Tibial nerve (tissue), 4 donors: ENCODE measurements at regions not wholly inside any gene's neighbourhood (a gene's known extent, or its start where the extent isn't known, plus 50 kb on each side); places are given as distances from the start of the nearest gene placed in this dataset.

Experiments
- DNase-seq, 2 donors: peaks; one replicate each; pipeline ENCODE4 v3.0.0-alpha.2; 2019; ENCODE audit warnings: low spot score in 2 of 2
- H3K27ac ChIP-seq, 4 donors: fragments of 200-600 bp; sonication (generic) in 3 of 4; one replicate each; pipeline ENCODE4 v1.5.1; 2017 to 2019; ENCODE audit warnings: mild to moderate bottlenecking in 1 of 4
- H3K27me3 ChIP-seq, 2 donors: fragments of 200-600 bp; sonication (generic) in 1 of 2; one replicate each; pipeline versions ENCODE4 v1.5.1 to v1.6.0; 2017 to 2019
- H3K36me3 ChIP-seq, 3 donors: fragments of 200-600 bp; sonication (generic); one replicate each; pipeline ENCODE4 v1.5.1; 2018 to 2019
- H3K4me1 ChIP-seq, 4 donors: fragments of 200-600 bp; sonication (generic) in 3 of 4; one replicate each; pipeline ENCODE4 v1.5.1; 2017 to 2019
- H3K4me3 ChIP-seq, 4 donors: fragments of 200-600 bp; sonication (generic) in 3 of 4; one replicate each; pipeline ENCODE4 v1.5.1; 2017 to 2019; ENCODE audit warnings: mild to moderate bottlenecking in 1 of 4, moderate library complexity in 1 of 4
- H3K9me3 ChIP-seq, 4 donors: fragments of 200-600 bp; sonication (generic) in 3 of 4; one replicate each; pipeline ENCODE4 v1.5.1; 2017 to 2019
- EP300 ChIP-seq, 2 donors: sonication (generic); formaldehyde crosslinking; IDR thresholded peaks; one replicate each; pipeline ENCODE4 v1.6.1; 2017; ENCODE audit warnings: antibody characterized with exemption in 2 of 2, mild to moderate bottlenecking in 1 of 2
- POLR2A ChIP-seq, 2 donors: fragments of 450-650 bp; IDR thresholded peaks; one replicate each; pipeline ENCODE4 v1.6.1; 2017; ENCODE audit warnings: antibody characterized with exemption in 2 of 2, mild to moderate bottlenecking in 2 of 2, moderate library complexity in 2 of 2
- WGBS, 2 donors: methylation state at CpG; one replicate each; pipeline ENCODE4 v1.1.5; 2018; 5-methylcytosine and 5-hydroxymethylcytosine counted together
- TF ChIP-seq, protein P1 (sequence below), 5 experiments: fragments of 200-600 bp in 3 of 5; fragments of 450-650 bp in 2 of 5; sonication (generic) in 3 of 5; IDR thresholded peaks; one replicate each; pipeline ENCODE4 v1.5.1; 2016 to 2019; ENCODE audit warnings: antibody characterized with exemption in 5 of 5, mild to moderate bottlenecking in 3 of 5, moderate library complexity in 2 of 5

DNA sequence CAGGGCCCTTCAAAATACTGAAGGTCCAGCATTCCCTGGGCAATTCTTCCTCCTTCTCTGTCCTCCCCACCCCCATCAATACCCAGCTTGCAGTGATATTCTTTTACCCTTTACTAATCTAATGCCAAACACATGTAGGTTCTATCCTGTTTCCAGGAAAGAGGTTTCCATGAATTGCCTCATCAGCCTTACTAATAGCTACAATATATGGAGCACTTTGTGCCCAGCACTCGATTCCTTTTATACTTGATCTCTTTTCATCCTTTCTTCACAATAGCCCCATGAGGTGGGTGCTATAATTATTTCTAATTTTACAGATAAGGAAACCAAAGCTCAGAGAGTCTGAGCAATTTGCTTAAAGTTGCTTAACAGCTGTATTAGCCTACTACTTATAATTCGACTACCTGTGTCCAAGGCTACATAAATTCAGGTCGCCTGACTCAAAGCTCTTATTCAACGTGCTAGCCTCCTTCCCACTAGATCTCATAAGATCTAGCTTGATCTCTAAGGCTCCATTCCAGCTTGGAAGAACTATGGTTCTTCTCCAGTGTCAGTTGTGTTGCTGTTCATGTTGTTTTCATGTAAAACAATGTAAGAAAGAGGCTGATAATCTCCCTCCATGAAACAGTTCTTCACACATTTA is 229.6 kb upstream of the PGRMC2 start:
- H3K9me3 ChIP-seq: no peaks in the 10 kb centered on the region
- WGBS, 2 donors: 73 to 82% methylated on average over 4 of the region's 4 CpGs
- TF ChIP-seq POLR2A (IDR thresholded peaks at IDR 0.05) (no peak), EP300 (IDR thresholded peaks at IDR 0.05) (no peak)
- TF ChIP-seq, protein P1, sequence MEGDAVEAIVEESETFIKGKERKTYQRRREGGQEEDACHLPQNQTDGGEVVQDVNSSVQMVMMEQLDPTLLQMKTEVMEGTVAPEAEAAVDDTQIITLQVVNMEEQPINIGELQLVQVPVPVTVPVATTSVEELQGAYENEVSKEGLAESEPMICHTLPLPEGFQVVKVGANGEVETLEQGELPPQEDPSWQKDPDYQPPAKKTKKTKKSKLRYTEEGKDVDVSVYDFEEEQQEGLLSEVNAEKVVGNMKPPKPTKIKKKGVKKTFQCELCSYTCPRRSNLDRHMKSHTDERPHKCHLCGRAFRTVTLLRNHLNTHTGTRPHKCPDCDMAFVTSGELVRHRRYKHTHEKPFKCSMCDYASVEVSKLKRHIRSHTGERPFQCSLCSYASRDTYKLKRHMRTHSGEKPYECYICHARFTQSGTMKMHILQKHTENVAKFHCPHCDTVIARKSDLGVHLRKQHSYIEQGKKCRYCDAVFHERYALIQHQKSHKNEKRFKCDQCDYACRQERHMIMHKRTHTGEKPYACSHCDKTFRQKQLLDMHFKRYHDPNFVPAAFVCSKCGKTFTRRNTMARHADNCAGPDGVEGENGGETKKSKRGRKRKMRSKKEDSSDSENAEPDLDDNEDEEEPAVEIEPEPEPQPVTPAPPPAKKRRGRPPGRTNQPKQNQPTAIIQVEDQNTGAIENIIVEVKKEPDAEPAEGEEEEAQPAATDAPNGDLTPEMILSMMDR (IDR thresholded peaks at IDR 0.05): no peak
- peaks cover 0 to 22% (median 6%) of the 10 kb centered on the region in 4 donors for H3K4me1 ChIP-seq
- H3K27me3 ChIP-seq: no peaks in the 10 kb centered on the region
- H3K4me3 ChIP-seq: no peak overlapping the region
- peak overlapping the region in 3 of 4 donors; percentile 21 to 52 (median 38) for H3K27ac ChIP-seq
- H3K36me3 ChIP-seq: no peaks in the 10 kb centered on the region
- no peak for DNase-seq

DNA sequence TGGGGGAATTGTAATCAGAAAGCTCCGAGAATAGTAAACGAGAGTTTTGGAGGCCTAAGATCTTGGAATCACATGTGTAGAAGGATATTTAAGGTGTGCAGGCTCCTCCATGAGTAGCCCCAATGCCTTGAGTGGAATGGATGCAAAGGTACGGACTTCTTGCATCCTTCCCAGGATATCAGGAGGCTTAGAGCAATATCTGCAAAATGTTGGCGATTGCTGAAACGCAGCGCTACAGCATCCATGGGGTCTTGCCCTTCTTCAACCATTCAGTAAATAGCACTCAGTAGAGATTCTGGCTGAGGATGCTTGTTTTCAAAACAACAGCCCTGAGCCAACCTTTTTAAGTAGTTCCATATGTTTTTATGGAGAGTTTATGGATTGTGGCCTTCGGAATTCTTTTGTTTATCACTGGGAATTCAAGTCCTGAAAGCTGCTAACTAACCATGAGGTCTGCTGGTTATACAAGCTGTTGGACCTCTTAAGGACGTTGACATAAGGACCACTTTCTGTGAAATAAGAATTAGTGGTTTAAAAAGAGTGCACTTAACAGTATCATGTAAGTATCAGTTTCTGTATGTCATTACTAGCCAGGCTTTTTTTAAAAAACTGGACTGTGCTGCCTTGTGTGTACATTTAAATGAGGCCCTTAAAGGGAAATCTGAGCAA is 228.8 kb upstream of the PGRMC2 start:
- Histone ChIP-seq H3K36me3 (no peaks in the 10 kb centered on the region), H3K9me3 (no peaks in the 10 kb centered on the region), H3K27me3 (no peaks in the 10 kb centered on the region), H3K4me1 (peaks cover 0 to 22% (median 6%) of the 10 kb centered on the region in 4 donors), H3K4me3 (no peak overlapping the region), H3K27ac (peak overlapping the region in 1 of 4 donors; percentile 52)
- TF ChIP-seq POLR2A (IDR thresholded peaks at IDR 0.05): no peak
- TF ChIP-seq, protein P1 (IDR thresholded peaks at IDR 0.05): no peak
- no peak for TF ChIP-seq EP300 (IDR thresholded peaks at IDR 0.05)
- 71 to 73% methylated on average over 8 of the region's 8 CpGs for WGBS, 2 donors
- DNase-seq: no peak

DNA sequence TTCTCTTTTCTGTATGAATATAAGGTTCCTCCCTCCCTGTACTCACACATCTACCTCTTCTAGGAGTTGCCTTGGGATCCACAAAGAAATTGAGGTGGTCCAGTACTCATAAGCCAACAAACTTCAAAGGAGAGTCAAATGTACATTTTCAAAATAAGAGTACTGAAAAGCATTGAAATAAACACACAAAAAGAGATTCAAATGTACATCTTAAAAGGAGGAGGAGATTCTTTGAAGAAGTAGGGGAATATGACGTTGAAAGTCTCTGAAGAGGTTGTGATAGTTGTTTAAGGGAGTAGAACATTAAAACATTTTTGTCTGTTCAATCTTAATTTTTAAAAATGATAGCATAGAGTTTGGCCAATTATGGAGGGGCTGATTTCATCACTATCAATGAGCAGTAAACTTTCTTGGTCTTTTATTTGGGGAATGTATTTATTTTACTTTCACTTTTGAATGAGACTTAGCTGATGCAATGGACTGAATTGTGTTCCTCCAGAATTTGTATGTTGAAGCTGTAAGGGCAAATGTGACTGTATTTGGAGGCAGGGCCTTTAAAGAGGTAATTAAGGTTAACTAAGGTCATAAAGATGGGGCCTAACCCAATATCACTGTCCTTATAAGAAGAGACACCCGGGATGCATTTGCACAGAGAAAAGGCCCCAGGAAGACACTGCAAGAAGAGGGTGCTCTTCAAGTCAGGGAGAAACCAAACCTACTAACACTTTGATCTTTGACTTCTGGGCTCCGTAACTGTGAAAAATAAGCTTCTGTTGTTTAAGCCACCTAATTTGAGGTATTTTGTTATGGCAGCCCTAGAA is 226.3 kb upstream of the PGRMC2 start:
- Histone ChIP-seq H3K9me3 (no peaks in the 10 kb centered on the region), H3K4me3 (no peak overlapping the region), H3K4me1 (peaks cover 0 to 22% (median 6%) of the 10 kb centered on the region in 4 donors), H3K36me3 (no peaks in the 10 kb centered on the region), H3K27ac (peak overlapping the region in 1 of 4 donors; percentile 15), H3K27me3 (no peaks in the 10 kb centered on the region)
- 75 to 86% methylated on average over 3 of the region's 3 CpGs for WGBS, 2 donors
- DNase-seq: no peak
- no peak for TF ChIP-seq POLR2A (IDR thresholded peaks at IDR 0.05)
- TF ChIP-seq, protein P1 (IDR thresholded peaks at IDR 0.05): no peak

DNA sequence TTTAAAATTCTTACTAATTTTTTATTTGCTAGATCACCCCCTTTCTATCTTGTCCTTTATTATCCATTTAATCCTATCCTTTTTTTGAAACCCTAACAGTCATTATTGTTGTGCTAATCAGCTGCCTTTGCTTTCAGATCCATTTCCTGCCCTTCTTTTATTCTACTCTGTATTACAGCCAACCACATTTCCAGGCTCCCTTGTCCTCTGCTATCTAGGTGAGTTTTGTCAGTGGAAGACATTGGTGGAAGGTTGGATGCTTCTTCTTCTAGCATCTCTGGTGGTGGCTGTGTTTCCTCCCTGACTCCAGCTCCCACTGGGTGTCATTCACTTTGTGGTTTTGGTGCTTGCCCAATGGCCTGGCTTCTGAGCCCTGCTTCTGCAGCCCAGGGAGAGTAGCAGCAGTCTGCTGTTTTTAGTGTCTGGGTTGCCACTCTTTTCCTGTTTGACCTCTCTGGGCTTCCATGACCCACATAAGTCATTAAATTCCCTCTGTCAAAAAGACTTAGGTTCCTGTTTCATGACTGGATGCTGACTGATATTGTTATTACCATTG is 225.2 kb upstream of the PGRMC2 start:
- Histone ChIP-seq H3K4me3 (no peak overlapping the region), H3K9me3 (no peaks in the 10 kb centered on the region), H3K27ac (no peak overlapping the region), H3K27me3 (no peaks in the 10 kb centered on the region), H3K36me3 (no peaks in the 10 kb centered on the region), H3K4me1 (peaks cover 0 to 13% (median 5%) of the 10 kb centered on the region in 4 donors)
- no peak for DNase-seq
- TF ChIP-seq, protein P1 (IDR thresholded peaks at IDR 0.05): no peak
- TF ChIP-seq POLR2A (IDR thresholded peaks at IDR 0.05) (no peak), EP300 (IDR thresholded peaks at IDR 0.05) (no peak)
